NCI-H1436 (cell line): ENCODE measurements at regions not wholly inside any gene's neighbourhood (a gene's known extent, or its start where the extent isn't known, plus 50 kb on each side); places are given as distances from the start of the nearest gene placed in this dataset.

ENCODE experiments used
- DNase-seq: peaks from one replicate; lab custom pipeline; 2025; lab: John Stamatoyannopoulos, UW

GRCh38 chr7:18414885-18415284 lies 80.7 kb upstream of the HDAC9 start:
- no peak for DNase-seq

GRCh38 chr7:18416988-18417387 lies 78.6 kb upstream of the HDAC9 start:
- DNase-seq = no peak

GRCh38 chr7:18419456-18419855 lies 76.1 kb upstream of the HDAC9 start:
- no peak for DNase-seq

- DNase-seq = no peak
Observed at GRCh38 chr7:18420108-18420507, 75.4 kb upstream of the HDAC9 start.

- DNase-seq = peak; percentile 11
Observed at GRCh38 chr7:18420748-18421147, 74.8 kb upstream of the HDAC9 start.

GRCh38 chr7:18421297-18422002 lies 74.1 kb upstream of the HDAC9 start:
- DNase-seq = no peak

GRCh38 chr7:18425227-18425626 lies 70.3 kb upstream of the HDAC9 start:
- DNase-seq = no peak

GRCh38 chr7:18425838-18426445 lies 69.6 kb upstream of the HDAC9 start:
- no peak for DNase-seq

GRCh38 chr7:18426564-18427226 lies 68.9 kb upstream of the HDAC9 start:
- DNase-seq = no peak

GRCh38 chr7:18429547-18429946 lies 66.0 kb upstream of the HDAC9 start:
- no peak for DNase-seq

- no peak for DNase-seq
Observed at GRCh38 chr7:18430810-18431209, 64.7 kb upstream of the HDAC9 start.

GRCh38 chr7:18434171-18434570 lies 61.4 kb upstream of the HDAC9 start:
- DNase-seq = no peak

GRCh38 chr7:18437101-18437500 lies 58.4 kb upstream of the HDAC9 start:
- DNase-seq = no peak

GRCh38 chr7:18440934-18441333 lies 54.6 kb upstream of the HDAC9 start:
- no peak for DNase-seq

- DNase-seq = no peak
Observed at GRCh38 chr7:18444826-18445225, 50.7 kb upstream of the HDAC9 start.

- no peak for DNase-seq
Observed at GRCh38 chr7:18445483-18445882, 50.1 kb upstream of the HDAC9 start.
